GM21367 (cell line): ENCODE measurements at regions not wholly inside any gene's neighbourhood (a gene's known extent, or its start where the extent isn't known, plus 50 kb on each side); places are given as distances from the start of the nearest gene placed in this dataset.

Source experiments
- ATAC-seq: cut with Tn5 transposase; IDR thresholded peaks from one replicate; pipeline ENCODE4 v1.9.1; 2021; ENCODE audit not compliant: unreplicated experiment

- no peak for ATAC-seq
Measured at GRCh38 chr20:22781869-22782268, 197.5 kb upstream of the FOXA2 start.

GRCh38 chr20:22789676-22790075 lies 205.3 kb upstream of the FOXA2 start:
- no peak for ATAC-seq

GRCh38 chr20:22791396-22791795 lies 207.0 kb upstream of the FOXA2 start:
- ATAC-seq, result no peak

GRCh38 chr20:22791877-22792525 lies 207.6 kb upstream of the FOXA2 start:
- no peak for ATAC-seq

- ATAC-seq, result no peak
Measured at GRCh38 chr20:22794200-22794599, 209.8 kb upstream of the FOXA2 start.

- no peak for ATAC-seq
Measured at GRCh38 chr20:22795433-22795832, 211.1 kb upstream of the FOXA2 start.

- no peak for ATAC-seq
Measured at GRCh38 chr20:22795871-22796270, 211.5 kb upstream of the FOXA2 start.

GRCh38 chr20:22796469-22797077 lies 212.2 kb upstream of the FOXA2 start:
- no peak for ATAC-seq

GRCh38 chr20:22797103-22797502 lies 212.7 kb upstream of the FOXA2 start:
- no peak for ATAC-seq

- ATAC-seq, result no peak
Measured at GRCh38 chr20:22799687-22800086, 215.3 kb upstream of the FOXA2 start.

GRCh38 chr20:22800129-22800528 lies 215.8 kb upstream of the FOXA2 start:
- ATAC-seq, result no peak

- ATAC-seq, result no peak
Measured at GRCh38 chr20:22801528-22801927, 217.2 kb upstream of the FOXA2 start.

- ATAC-seq, result no peak
Measured at GRCh38 chr20:22802296-22802695, 217.9 kb upstream of the FOXA2 start.

GRCh38 chr20:22805219-22805618 lies 220.8 kb upstream of the FOXA2 start:
- no peak for ATAC-seq

- ATAC-seq, result no peak
Measured at GRCh38 chr20:22805996-22806395, 221.6 kb upstream of the FOXA2 start.

GRCh38 chr20:22807045-22807444 lies 222.7 kb upstream of the FOXA2 start:
- ATAC-seq, result no peak

GRCh38 chr20:22807646-22808244 lies 223.4 kb upstream of the FOXA2 start:
- ATAC-seq, result no peak

GRCh38 chr20:22808628-22809027 lies 224.3 kb upstream of the FOXA2 start:
- no peak for ATAC-seq

GRCh38 chr20:22810030-22810429 lies 225.1 kb upstream of the SSTR4 start:
- no peak for ATAC-seq

GRCh38 chr20:22810626-22811569 lies 224.2 kb upstream of the SSTR4 start:
- no peak for ATAC-seq

- ATAC-seq, result no peak
Measured at GRCh38 chr20:22814471-22815205, 220.5 kb upstream of the SSTR4 start.
